ENCODE measurements at regions not wholly inside any gene's neighbourhood (a gene's known extent, or its start where the extent isn't known, plus 50 kb on each side); places are given as distances from the start of the nearest gene placed in this dataset.

- H3K27me3 ChIP-seq (replicated peaks in 1 of 4; ENCODE audit: control extremely low read depth in 1 of 4, control insufficient read depth in 3 of 4, insufficient read depth in 4 of 4, low read length in 3 of 4): no peaks in the 10 kb centered on the region
- no peaks in the 10 kb centered on the region for H3K4me1 Mint-ChIP-seq
- no peaks in the 10 kb centered on the region for H3K79me2 ChIP-seq (ENCODE audit: control insufficient read depth, insufficient read depth, low read length)
- H3K27ac ChIP-seq (ENCODE audit: low read length in 2 of 2): no peak overlapping the region
- H3K4me2 ChIP-seq (replicated peaks; ENCODE audit: low read depth, low read length, poor library complexity, severe bottlenecking): no peak overlapping the region
- no peaks in the 10 kb centered on the region for H4K20me1 ChIP-seq (ENCODE audit: control insufficient read depth, insufficient read depth, low read length, poor library complexity, severe bottlenecking)
- no peak overlapping the region for H3K4me3 Mint-ChIP-seq
- intact Hi-C loops (cut with micrococcal nuclease): no loop called here
- DNase-seq (no peak), ATAC-seq (ENCODE audit: low read depth) (no peak)
- H3K9ac ChIP-seq (ENCODE audit: low read length): no peak overlapping the region
- ChIA-PET CTCF (no interaction called here), POLR2A (no interaction called here)
- no peaks in the 10 kb centered on the region for H3K9me3 ChIP-seq (ENCODE audit: control extremely low read depth in 1 of 3, control insufficient read depth in 2 of 3, insufficient read depth in 1 of 3, low read length in 2 of 3)
- H3K36me3 ChIP-seq (replicated peaks in 1 of 2; ENCODE audit: control extremely low read depth in 1 of 2, control insufficient read depth in 1 of 2, extremely low read depth in 1 of 2, insufficient read depth in 2 of 2, low read length in 1 of 2): no peaks in the 10 kb centered on the region
- H2AFZ ChIP-seq (ENCODE audit: insufficient read depth, low read depth, low read length, poor library complexity, severe bottlenecking): no peak overlapping the region
- WGBS (ENCODE audit: insufficient coverage): 100% methylated on average over 1 of the region's 2 CpGs
- H3K4me1 ChIP-seq (ENCODE audit: control insufficient read depth in 2 of 2, insufficient read depth in 2 of 2, low read length in 2 of 2): no peaks in the 10 kb centered on the region
- no peak overlapping the region for H3K27ac Mint-ChIP-seq
- no peaks in the 10 kb centered on the region for H3K27me3 Mint-ChIP-seq
- H3K9me3 Mint-ChIP-seq (ENCODE audit: insufficient read depth): no peaks in the 10 kb centered on the region
- TF ChIP-seq EZH2 (IDR thresholded peaks at IDR 0.05; ENCODE audit: borderline replicate concordance, insufficient read depth, low read depth, low read length, poor library complexity, severe bottlenecking) (no peak), CTCF (IDR thresholded peaks at IDR 0.05) (no peak)
- no peak overlapping the region for H3K4me3 ChIP-seq (ENCODE audit: control extremely low read depth in 1 of 5, extremely low read depth in 1 of 5, insufficient read depth in 1 of 5, low read depth in 2 of 5, low read length in 4 of 5)
These were observed 101.6 kb upstream of the PLPP4 start for GRCh38 chr10:120355425-120355824.

GRCh38 chr10:120360571-120360970 is 96.5 kb upstream of the PLPP4 start:
- intact Hi-C loops (cut with micrococcal nuclease): no loop called here
- CTCF ChIA-PET: no interaction called here
- Histone ChIP-seq H3K4me1 (ENCODE audit: control insufficient read depth in 2 of 2, insufficient read depth in 2 of 2, low read length in 2 of 2) (no peaks in the 10 kb centered on the region), H3K27me3 (replicated peaks in 1 of 4; ENCODE audit: control extremely low read depth in 1 of 4, control insufficient read depth in 3 of 4, insufficient read depth in 4 of 4, low read length in 3 of 4) (no peaks in the 10 kb centered on the region), H3K9me3 (ENCODE audit: control extremely low read depth in 1 of 3, control insufficient read depth in 2 of 3, insufficient read depth in 1 of 3, low read length in 2 of 3) (no peaks in the 10 kb centered on the region), H3K9ac (ENCODE audit: low read length) (no peak overlapping the region), H3K79me2 (ENCODE audit: control insufficient read depth, insufficient read depth, low read length) (no peaks in the 10 kb centered on the region), H3K36me3 (replicated peaks in 1 of 2; ENCODE audit: control extremely low read depth in 1 of 2, control insufficient read depth in 1 of 2, extremely low read depth in 1 of 2, insufficient read depth in 2 of 2, low read length in 1 of 2) (no peaks in the 10 kb centered on the region), H2AFZ (ENCODE audit: insufficient read depth, low read depth, low read length, poor library complexity, severe bottlenecking) (no peak overlapping the region), H4K20me1 (ENCODE audit: control insufficient read depth, insufficient read depth, low read length, poor library complexity, severe bottlenecking) (no peaks in the 10 kb centered on the region), H3K27ac (ENCODE audit: low read length in 2 of 2) (no peak overlapping the region), H3K4me2 (replicated peaks; ENCODE audit: low read depth, low read length, poor library complexity, severe bottlenecking) (no peak overlapping the region), H3K4me3 (ENCODE audit: control extremely low read depth in 1 of 5, extremely low read depth in 1 of 5, insufficient read depth in 1 of 5, low read depth in 2 of 5, low read length in 4 of 5) (no peak overlapping the region)
- H3K27ac Mint-ChIP-seq: no peak overlapping the region
- no peak overlapping the region for H3K4me3 Mint-ChIP-seq
- no peak for TF ChIP-seq CTCF (IDR thresholded peaks at IDR 0.05)
- TF ChIP-seq EZH2 (IDR thresholded peaks at IDR 0.05; ENCODE audit: borderline replicate concordance, insufficient read depth, low read depth, low read length, poor library complexity, severe bottlenecking): no peak
- H3K27me3 Mint-ChIP-seq: peaks cover 5% of the 10 kb centered on the region
- DNase-seq (no peak), ATAC-seq (ENCODE audit: low read depth) (no peak)
- H3K9me3 Mint-ChIP-seq (ENCODE audit: insufficient read depth): no peaks in the 10 kb centered on the region
- H3K4me1 Mint-ChIP-seq: no peaks in the 10 kb centered on the region
- POLR2A ChIA-PET: no interaction called here
- WGBS (ENCODE audit: insufficient coverage): 90% methylated on average over 3 of the region's 3 CpGs
